Esophagus squamous epithelium (tissue), 4 donors: ENCODE measurements at regions not wholly inside any gene's neighbourhood (a gene's known extent, or its start where the extent isn't known, plus 50 kb on each side); places are given as distances from the start of the nearest gene placed in this dataset.

Source experiments
- POLR2A ChIP-seq, 4 donors: fragments of 450-650 bp; IDR thresholded peaks; one replicate each; pipeline ENCODE4 v1.6.1; 2017; ENCODE audit warnings: antibody characterized with exemption in 4 of 4, mild to moderate bottlenecking in 4 of 4, moderate library complexity in 3 of 4
- TF ChIP-seq, protein P1 (sequence below), 6 experiments: fragments of 450-650 bp in 4 of 6; fragments of 200-600 bp in 2 of 6; sonication (generic) in 2 of 6; IDR thresholded peaks; one replicate each; pipeline ENCODE4 v1.5.1; 2016 to 2019; ENCODE audit warnings: antibody characterized with exemption in 6 of 6, mild to moderate bottlenecking in 4 of 6, moderate library complexity in 4 of 6

DNA sequence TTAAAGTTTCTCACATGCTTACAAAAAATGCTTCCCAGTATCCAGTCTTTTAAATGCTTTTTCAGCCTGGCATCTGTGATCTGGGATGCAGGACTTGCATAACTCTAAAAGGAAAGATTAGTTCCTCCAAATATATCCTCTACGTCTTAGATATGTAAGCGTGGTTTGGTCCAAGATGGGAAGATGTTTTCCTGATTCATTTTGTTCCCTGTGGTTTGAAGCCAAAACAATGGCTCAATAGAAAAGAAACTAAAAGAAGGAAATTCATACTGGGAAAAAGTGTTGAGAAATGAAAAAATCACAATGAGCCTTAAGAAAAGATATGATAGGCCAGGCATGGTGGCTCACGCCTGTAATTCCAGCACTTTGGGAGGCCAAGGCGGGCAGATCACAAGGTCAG, 1002.8 kb downstream of the NAALADL2 start:
- TF ChIP-seq, protein P1, sequence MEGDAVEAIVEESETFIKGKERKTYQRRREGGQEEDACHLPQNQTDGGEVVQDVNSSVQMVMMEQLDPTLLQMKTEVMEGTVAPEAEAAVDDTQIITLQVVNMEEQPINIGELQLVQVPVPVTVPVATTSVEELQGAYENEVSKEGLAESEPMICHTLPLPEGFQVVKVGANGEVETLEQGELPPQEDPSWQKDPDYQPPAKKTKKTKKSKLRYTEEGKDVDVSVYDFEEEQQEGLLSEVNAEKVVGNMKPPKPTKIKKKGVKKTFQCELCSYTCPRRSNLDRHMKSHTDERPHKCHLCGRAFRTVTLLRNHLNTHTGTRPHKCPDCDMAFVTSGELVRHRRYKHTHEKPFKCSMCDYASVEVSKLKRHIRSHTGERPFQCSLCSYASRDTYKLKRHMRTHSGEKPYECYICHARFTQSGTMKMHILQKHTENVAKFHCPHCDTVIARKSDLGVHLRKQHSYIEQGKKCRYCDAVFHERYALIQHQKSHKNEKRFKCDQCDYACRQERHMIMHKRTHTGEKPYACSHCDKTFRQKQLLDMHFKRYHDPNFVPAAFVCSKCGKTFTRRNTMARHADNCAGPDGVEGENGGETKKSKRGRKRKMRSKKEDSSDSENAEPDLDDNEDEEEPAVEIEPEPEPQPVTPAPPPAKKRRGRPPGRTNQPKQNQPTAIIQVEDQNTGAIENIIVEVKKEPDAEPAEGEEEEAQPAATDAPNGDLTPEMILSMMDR (IDR thresholded peaks at IDR 0.05): no peak
- TF ChIP-seq POLR2A (IDR thresholded peaks at IDR 0.05): no peak
